Right ventricle myocardium superior (tissue), 1 donor: ENCODE measurements at regions not wholly inside any gene's neighbourhood (a gene's known extent, or its start where the extent isn't known, plus 50 kb on each side); places are given as distances from the start of the nearest gene placed in this dataset.

Experiments used
- ATAC-seq: fragments of 200-7000 bp; cut with Tn5 transposase; one replicate; pipeline ENCODE4 v1.9.1; 2020; ENCODE audit warnings: mild to moderate bottlenecking; ENCODE audit not compliant: poor library complexity
- DNase-seq: peaks from one replicate; pipeline ENCODE4 v3.0.0-alpha.2; 2020
- intact Hi-C: fragments of 100-400 bp; cut with DNase I; formaldehyde crosslinking; loops from one replicate; pipeline ENCODE4 v1.11.2; 2022
- donor health status: DM: no; HTN: yes; CAD: no; lungs with severe emphysema.

GRCh38 chr5:124668353-124669299, 77.8 kb downstream of the ZNF608 start:
- intact Hi-C loops: no loop called here
- ATAC-seq: no peak

GRCh38 chr5:124665625-124666024, 80.8 kb downstream of the ZNF608 start:
- DNase-seq (no peak), ATAC-seq (no peak)
- intact Hi-C loops: no loop called here

More at GRCh38 chr5:124668353-124669299, 77.8 kb downstream of the ZNF608 start:
- no peak for DNase-seq

- ATAC-seq: no peak
- intact Hi-C loops: no loop called here
- no peak for DNase-seq
Observed at GRCh38 chr5:124665035-124665434, 81.4 kb downstream of the ZNF608 start.

- no peak for ATAC-seq
- DNase-seq: no peak
- intact Hi-C loops: no loop called here
Observed at GRCh38 chr5:124664287-124664686, 82.2 kb downstream of the ZNF608 start.

GRCh38 chr5:124663101-124663506, 83.3 kb downstream of the ZNF608 start:
- ATAC-seq (no peak), DNase-seq (no peak)
- intact Hi-C loops: no loop called here

GRCh38 chr5:124662181-124662781, 84.2 kb downstream of the ZNF608 start:
- no peak for DNase-seq
- intact Hi-C loops: no loop called here
- ATAC-seq: no peak

GRCh38 chr5:124661317-124662141, 84.9 kb downstream of the ZNF608 start:
- DNase-seq (no peak), ATAC-seq (peak; percentile 49)
- intact Hi-C loops: no loop called here

- ATAC-seq (no peak), DNase-seq (no peak)
- intact Hi-C loops: no loop called here
Observed at GRCh38 chr5:124660229-124661093, 86.0 kb downstream of the ZNF608 start.

GRCh38 chr5:124659798-124660197, 86.6 kb downstream of the ZNF608 start:
- intact Hi-C loops: loop anchor here (10.0 kb wide), 1 partner anchor 245 kb away; no protein-coding TSS in a partner anchor
- no peak for ATAC-seq
- DNase-seq: no peak

GRCh38 chr5:124658867-124659557, 87.4 kb downstream of the ZNF608 start:
- ATAC-seq: no peak
- intact Hi-C loops: loop anchor here (10.0 kb wide), 1 partner anchor 246 kb away; no protein-coding TSS in a partner anchor
- DNase-seq: no peak

GRCh38 chr5:124655921-124656511, 90.4 kb downstream of the ZNF608 start:
- intact Hi-C loops: loop anchor here (10.0 kb wide), 1 partner anchor 249 kb away; no protein-coding TSS in a partner anchor
- no peak for DNase-seq
- ATAC-seq: peak; percentile 66

GRCh38 chr5:124655251-124655917, 91.1 kb downstream of the ZNF608 start:
- ATAC-seq (no peak), DNase-seq (no peak)
- intact Hi-C loops: loop anchor here (10.0 kb wide), 1 partner anchor 249 kb away; no protein-coding TSS in a partner anchor

GRCh38 chr5:124654418-124654817, 92.0 kb downstream of the ZNF608 start:
- DNase-seq: no peak
- intact Hi-C loops: loop anchor here (5.0 to 10.0 kb wide), 2 partner anchors 93 to 250 kb away; partner anchors contain the start of gene ZNF608

GRCh38 chr5:124653666-124654065, 92.8 kb downstream of the ZNF608 start:
- no peak for DNase-seq
- intact Hi-C loops: loop anchor here (5.0 to 10.0 kb wide), 2 partner anchors 94 to 251 kb away; partner anchors contain the start of gene ZNF608
- ATAC-seq: no peak

More at GRCh38 chr5:124654418-124654817, 92.0 kb downstream of the ZNF608 start:
- ATAC-seq: no peak

- no peak for ATAC-seq
- intact Hi-C loops: loop anchor here (5.0 to 10.0 kb wide), 2 partner anchors 94 to 252 kb away; partner anchors contain the start of gene ZNF608
Observed at GRCh38 chr5:124652892-124653441, 93.5 kb downstream of the ZNF608 start.

GRCh38 chr5:124652514-124652819, 94.0 kb downstream of the ZNF608 start:
- DNase-seq: no peak
- ATAC-seq: no peak
- intact Hi-C loops: loop anchor here (5.0 to 10.0 kb wide), 2 partner anchors 95 to 252 kb away; partner anchors contain the start of gene ZNF608

More at GRCh38 chr5:124652892-124653441, 93.5 kb downstream of the ZNF608 start:
- no peak for DNase-seq
